Kidney epithelial cell (primary cell): ENCODE measurements at regions not wholly inside any gene's neighbourhood (a gene's known extent, or its start where the extent isn't known, plus 50 kb on each side); places are given as distances from the start of the nearest gene placed in this dataset.
A peak's percentile ranks its signal among the peaks of the same experiment; 100 is the strongest.

ENCODE experiments used
- DNase-seq: peaks from one replicate; pipeline ENCODE4 v3.0.0-alpha.2; 2010; ENCODE audit warnings: low read depth
- H3K27me3 ChIP-seq: 2 replicates; pipeline ENCODE4 v1.6.0; 2011; ENCODE audit warnings: low read length; ENCODE audit not compliant: control insufficient read depth, insufficient read depth
- H3K36me3 ChIP-seq: 2 replicates; pipeline ENCODE4 v1.5.1; 2011; ENCODE audit warnings: low read length; ENCODE audit not compliant: control insufficient read depth, insufficient read depth
- H3K4me3 ChIP-seq: 2 replicates; pipeline ENCODE4 v1.5.1; 2011; ENCODE audit warnings: low read depth, mild to moderate bottlenecking, control low read depth, low read length
- CTCF ChIP-seq: IDR thresholded peaks from 2 replicates; pipeline ENCODE4 v1.5.1; 2011; ENCODE audit warnings: mild to moderate bottlenecking, moderate library complexity, low read length, control low read depth, inconsistent platforms; ENCODE audit not compliant: insufficient read depth, poor library complexity, severe bottlenecking

GRCh38 chr2:137837830-137838229, 126.4 kb upstream of the HNMT start:
- no peak for TF ChIP-seq CTCF
- H3K27me3 ChIP-seq, result no peaks in the 10 kb centered on the region
- H3K36me3 ChIP-seq, result no peaks in the 10 kb centered on the region
- H3K4me3 ChIP-seq, result no peak overlapping the region
- no peak for DNase-seq

- Histone ChIP-seq H3K36me3 (no peaks in the 10 kb centered on the region), H3K27me3 (no peaks in the 10 kb centered on the region), H3K4me3 (no peak overlapping the region)
- TF ChIP-seq CTCF, result peak; percentile 33
- DNase-seq, result no peak
Measured at GRCh38 chr2:137838255-137839092, 125.8 kb upstream of the HNMT start.

- TF ChIP-seq CTCF, result no peak
- Histone ChIP-seq H3K4me3 (no peak overlapping the region), H3K36me3 (no peaks in the 10 kb centered on the region), H3K27me3 (no peaks in the 10 kb centered on the region)
- no peak for DNase-seq
Measured at GRCh38 chr2:137842430-137842829, 121.8 kb upstream of the HNMT start.

- no peak overlapping the region for H3K4me3 ChIP-seq
Measured at GRCh38 chr2:137842952-137843351, 121.3 kb upstream of the HNMT start.

GRCh38 chr2:137845422-137845821, 118.9 kb upstream of the HNMT start:
- Histone ChIP-seq H3K36me3 (no peaks in the 10 kb centered on the region), H3K27me3 (no peaks in the 10 kb centered on the region), H3K4me3 (no peak overlapping the region)
- no peak for TF ChIP-seq CTCF
- DNase-seq, result no peak

More at GRCh38 chr2:137842952-137843351, 121.3 kb upstream of the HNMT start:
- TF ChIP-seq CTCF, result no peak
- H3K27me3 ChIP-seq, result no peaks in the 10 kb centered on the region
- no peaks in the 10 kb centered on the region for H3K36me3 ChIP-seq
- no peak for DNase-seq

GRCh38 chr2:137846993-137847392, 117.3 kb upstream of the HNMT start:
- H3K36me3 ChIP-seq, result no peaks in the 10 kb centered on the region
- H3K4me3 ChIP-seq, result no peak overlapping the region
- TF ChIP-seq CTCF, result no peak
- DNase-seq, result no peak
- no peaks in the 10 kb centered on the region for H3K27me3 ChIP-seq
